Head of caudate nucleus (tissue), 42 donors: ENCODE measurements at regions not wholly inside any gene's neighbourhood (a gene's known extent, or its start where the extent isn't known, plus 50 kb on each side); places are given as distances from the start of the nearest gene placed in this dataset.

Experiments
- DNase-seq, 42 donors: peaks; one replicate each; pipeline versions ENCODE4 v3.0.0 to v3.0.0-alpha.2; 2020 to 2021; ENCODE audit warnings: mixed read lengths in 7 of 42
- intact Hi-C: fragments of 100-400 bp; cut with DNase I; formaldehyde crosslinking; loops from one replicate; pipeline ENCODE4 v1.15.0; 2022

- intact Hi-C loops = no loop called here
- DNase-seq = no peak
These were observed 306.6 kb upstream of the KCNH8 start for GRCh38 chr3:18841422-18842343.

GRCh38 chr3:18840535-18841137, 307.7 kb upstream of the KCNH8 start:
- intact Hi-C loops = no loop called here
- DNase-seq = no peak

DNA sequence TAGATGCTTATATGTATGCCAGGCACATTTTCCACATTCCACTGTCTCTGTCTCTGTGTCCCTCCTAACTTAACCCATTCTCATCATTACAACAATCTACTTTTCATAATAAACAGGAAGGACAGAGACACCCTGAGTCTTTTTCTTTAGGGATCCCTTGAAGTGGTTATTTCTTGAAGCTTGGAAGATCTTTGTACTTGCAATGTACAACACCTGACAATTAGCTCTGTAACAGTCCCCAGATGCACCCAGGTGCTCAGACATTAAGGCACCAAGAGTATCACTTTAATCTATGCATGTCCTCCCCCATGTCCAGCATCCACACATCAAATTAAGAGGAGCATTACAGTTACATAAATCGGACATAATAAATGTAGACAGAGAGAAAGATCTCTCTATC, 309.6 kb upstream of the KCNH8 start:
- no peak for DNase-seq
- intact Hi-C loops = no loop called here

GRCh38 chr3:18837137-18837755, 311.1 kb upstream of the KCNH8 start:
- intact Hi-C loops = no loop called here
- no peak for DNase-seq

GRCh38 chr3:18835021-18835420, 313.3 kb upstream of the KCNH8 start:
- intact Hi-C loops = no loop called here

GRCh38 chr3:18830087-18830486, 318.2 kb upstream of the KCNH8 start:
- no peak for DNase-seq
- intact Hi-C loops = no loop called here

More at GRCh38 chr3:18835021-18835420, 313.3 kb upstream of the KCNH8 start:
- DNase-seq = no peak

- no peak for DNase-seq
- intact Hi-C loops = no loop called here
These were observed 319.7 kb upstream of the KCNH8 start for GRCh38 chr3:18828637-18829036.

- intact Hi-C loops = no loop called here
- no peak for DNase-seq
These were observed 320.6 kb upstream of the KCNH8 start for GRCh38 chr3:18827664-18828063.

DNA sequence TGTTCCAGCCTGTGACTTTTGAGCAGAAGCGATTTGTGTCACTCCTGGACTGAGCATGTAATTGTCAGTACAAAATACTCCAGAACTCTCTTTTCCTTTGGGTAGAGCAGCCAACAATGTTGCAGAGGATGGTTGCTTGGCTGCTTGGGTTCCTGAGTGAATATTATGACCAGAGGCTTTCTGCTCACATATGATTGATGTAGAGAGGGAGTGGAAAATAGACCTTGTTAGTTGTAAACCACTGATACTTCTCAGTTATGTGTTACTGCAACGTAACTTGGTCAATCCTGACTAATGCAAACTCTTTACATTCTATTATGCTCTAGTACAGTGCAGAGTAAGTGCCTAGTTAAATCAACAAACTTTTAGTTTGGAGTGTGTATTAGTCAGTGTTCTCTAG, 322.6 kb upstream of the KCNH8 start:
- intact Hi-C loops = no loop called here

GRCh38 chr3:18813300-18813699, 335.0 kb upstream of the KCNH8 start:
- intact Hi-C loops = no loop called here
- no peak for DNase-seq

More for the DNA sequence above, 322.6 kb upstream of the KCNH8 start:
- DNase-seq = no peak

GRCh38 chr3:18812316-18812715, 336.0 kb upstream of the KCNH8 start:
- no peak for DNase-seq
- intact Hi-C loops = no loop called here

DNA sequence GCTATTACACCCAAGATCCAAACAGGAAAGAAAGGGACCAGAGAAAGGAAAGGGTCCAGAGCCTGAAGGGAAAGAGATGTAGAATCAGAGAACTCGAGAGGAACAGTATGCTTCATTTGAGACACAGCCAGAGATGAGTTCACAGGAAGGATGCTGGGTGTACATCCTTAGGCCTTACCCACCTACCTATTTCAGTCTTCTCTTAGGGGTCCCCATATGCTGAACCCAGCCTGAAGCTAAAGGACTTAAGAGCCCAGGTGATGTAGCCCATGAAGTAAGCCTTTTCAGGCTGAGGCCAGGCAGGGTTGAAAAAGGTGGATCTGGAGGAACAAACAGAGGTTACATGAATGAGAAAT, 338.0 kb upstream of the KCNH8 start:
- intact Hi-C loops = no loop called here
- DNase-seq = no peak

- intact Hi-C loops = no loop called here
- DNase-seq = no peak
These were observed 338.5 kb upstream of the KCNH8 start for GRCh38 chr3:18809640-18810305.

DNA sequence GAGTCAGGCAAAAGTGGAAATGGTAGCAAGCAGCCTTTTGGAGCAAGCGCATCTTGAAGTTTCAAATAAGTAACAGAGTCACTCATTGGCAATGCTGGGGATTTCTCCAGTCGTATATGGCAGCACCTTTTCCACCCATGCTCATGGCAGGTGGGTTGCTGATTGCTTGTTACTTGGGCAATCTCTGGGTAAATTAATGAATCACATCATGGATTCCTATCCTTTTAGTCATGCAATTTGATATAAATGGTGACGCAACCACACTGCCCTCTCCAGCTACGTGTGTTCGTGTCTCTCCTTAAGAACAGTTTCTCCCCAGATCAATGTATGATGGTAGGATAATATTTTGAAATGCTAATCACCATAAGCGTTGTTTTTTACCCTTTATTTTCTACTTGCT, 339.9 kb upstream of the KCNH8 start:
- intact Hi-C loops = no loop called here
- DNase-seq = no peak

DNA sequence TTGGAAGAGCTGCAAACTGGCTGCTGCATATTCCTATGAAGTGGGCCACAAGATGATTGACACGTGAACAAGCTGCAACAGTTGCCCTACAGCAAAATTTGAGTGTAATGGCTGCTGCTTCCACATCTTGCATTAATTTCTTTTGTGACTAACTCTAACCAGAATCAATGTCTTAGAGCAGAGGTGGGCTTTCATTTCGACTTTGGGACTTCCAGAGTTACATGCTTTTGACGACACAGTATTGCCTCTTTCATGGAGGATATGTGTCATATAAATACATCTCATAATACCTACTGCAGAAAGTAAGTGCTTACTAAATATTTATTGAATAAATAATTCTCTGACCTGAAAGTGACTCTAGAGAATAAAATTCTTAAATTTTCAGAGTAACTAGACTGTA, 340.7 kb upstream of the KCNH8 start:
- intact Hi-C loops = no loop called here
- no peak for DNase-seq

GRCh38 chr3:18806633-18807032, 341.7 kb upstream of the KCNH8 start:
- intact Hi-C loops = no loop called here
- DNase-seq = no peak

- DNase-seq = no peak
- intact Hi-C loops = no loop called here
These were observed 350.9 kb upstream of the KCNH8 start for GRCh38 chr3:18797378-18797777.

DNA sequence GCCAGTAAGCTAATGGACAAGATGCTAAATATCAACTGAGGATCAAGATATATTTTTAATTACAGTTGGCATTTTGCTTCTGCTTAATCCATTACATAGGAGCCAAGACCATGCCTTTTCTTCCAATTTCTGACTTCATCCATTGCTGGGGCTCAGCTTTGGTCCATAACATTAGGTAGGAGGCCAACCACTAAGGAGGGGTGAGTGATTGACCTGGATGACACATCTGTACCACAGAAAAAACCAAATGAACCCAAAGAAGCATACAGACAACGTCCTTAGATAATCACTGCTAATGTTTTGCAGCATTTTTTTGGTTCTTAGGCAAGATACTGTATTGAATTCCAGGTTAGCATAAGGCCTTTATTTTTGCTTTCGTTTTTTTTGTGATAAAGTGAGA, 353.2 kb upstream of the KCNH8 start:
- DNase-seq = no peak
- intact Hi-C loops = no loop called here

DNA sequence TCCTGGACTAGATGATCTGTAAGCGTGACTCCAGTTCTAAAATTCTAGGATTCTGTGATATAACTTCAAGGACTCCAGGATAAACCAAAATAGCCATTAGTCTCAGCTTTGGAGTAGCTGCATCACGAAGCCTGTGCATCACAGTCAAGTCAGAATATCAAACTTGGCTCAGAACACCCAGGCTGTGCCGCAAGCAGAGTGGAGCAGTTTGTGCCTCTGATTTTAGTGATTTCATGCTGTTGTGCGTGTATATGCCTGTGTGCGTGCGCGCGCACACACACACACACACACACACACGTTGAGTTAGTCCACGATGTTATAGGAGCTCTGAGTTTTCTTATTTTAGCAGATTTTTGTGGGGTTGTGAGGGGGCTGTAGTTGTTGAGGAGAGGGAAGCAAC, 356.6 kb upstream of the KCNH8 start:
- intact Hi-C loops = no loop called here
- DNase-seq = no peak

- intact Hi-C loops = no loop called here
- no peak for DNase-seq
These were observed 357.1 kb upstream of the KCNH8 start for GRCh38 chr3:18791182-18791581.
